Suprapubic skin (tissue), 4 donors: ENCODE measurements at regions not wholly inside any gene's neighbourhood (a gene's known extent, or its start where the extent isn't known, plus 50 kb on each side); places are given as distances from the start of the nearest gene placed in this dataset.

ENCODE experiments used
- POLR2A ChIP-seq, 2 donors: fragments of 450-650 bp; IDR thresholded peaks; one replicate each; pipeline ENCODE4 v1.6.1; 2017; ENCODE audit warnings: antibody characterized with exemption in 2 of 2, mild to moderate bottlenecking in 2 of 2, moderate library complexity in 2 of 2
- POLR2AphosphoS5 ChIP-seq, 3 donors: sonication (generic); formaldehyde crosslinking; IDR thresholded peaks; one replicate each; pipeline ENCODE4 v1.6.1; 2017; ENCODE audit warnings: antibody characterized with exemption in 3 of 3
- TF ChIP-seq, protein P1 (sequence below), 2 donors: fragments of 200-600 bp in 1 of 2; fragments of 450-650 bp in 1 of 2; sonication (generic) in 1 of 2; IDR thresholded peaks; one replicate each; pipeline ENCODE4 v1.5.1; 2016 to 2019; ENCODE audit warnings: antibody characterized with exemption in 2 of 2, mild to moderate bottlenecking in 1 of 2, moderate library complexity in 1 of 2

DNA sequence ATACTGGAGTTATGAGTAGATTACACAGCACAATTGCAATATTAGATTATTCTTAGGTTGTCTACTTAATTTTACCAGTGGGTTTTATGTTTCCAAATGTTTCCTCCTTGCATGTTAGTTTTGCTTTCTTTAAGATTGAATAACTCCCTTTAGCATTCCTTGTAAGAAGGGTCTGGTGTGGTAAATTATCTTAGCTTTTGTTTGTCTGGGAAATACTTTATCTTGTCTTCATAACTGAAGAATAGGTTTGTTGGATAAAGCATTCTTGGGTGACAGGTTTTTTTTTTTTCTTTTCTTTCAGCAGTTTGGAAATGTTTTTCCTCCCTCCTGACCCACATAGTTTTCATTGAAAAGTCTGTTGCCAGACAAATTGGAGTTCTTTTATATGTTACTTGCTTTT, 531.1 kb downstream of the ANXA1 start:
- TF ChIP-seq POLR2AphosphoS5 (IDR thresholded peaks at IDR 0.05): no peak
- TF ChIP-seq, protein P1, sequence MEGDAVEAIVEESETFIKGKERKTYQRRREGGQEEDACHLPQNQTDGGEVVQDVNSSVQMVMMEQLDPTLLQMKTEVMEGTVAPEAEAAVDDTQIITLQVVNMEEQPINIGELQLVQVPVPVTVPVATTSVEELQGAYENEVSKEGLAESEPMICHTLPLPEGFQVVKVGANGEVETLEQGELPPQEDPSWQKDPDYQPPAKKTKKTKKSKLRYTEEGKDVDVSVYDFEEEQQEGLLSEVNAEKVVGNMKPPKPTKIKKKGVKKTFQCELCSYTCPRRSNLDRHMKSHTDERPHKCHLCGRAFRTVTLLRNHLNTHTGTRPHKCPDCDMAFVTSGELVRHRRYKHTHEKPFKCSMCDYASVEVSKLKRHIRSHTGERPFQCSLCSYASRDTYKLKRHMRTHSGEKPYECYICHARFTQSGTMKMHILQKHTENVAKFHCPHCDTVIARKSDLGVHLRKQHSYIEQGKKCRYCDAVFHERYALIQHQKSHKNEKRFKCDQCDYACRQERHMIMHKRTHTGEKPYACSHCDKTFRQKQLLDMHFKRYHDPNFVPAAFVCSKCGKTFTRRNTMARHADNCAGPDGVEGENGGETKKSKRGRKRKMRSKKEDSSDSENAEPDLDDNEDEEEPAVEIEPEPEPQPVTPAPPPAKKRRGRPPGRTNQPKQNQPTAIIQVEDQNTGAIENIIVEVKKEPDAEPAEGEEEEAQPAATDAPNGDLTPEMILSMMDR (IDR thresholded peaks at IDR 0.05): no peak
- TF ChIP-seq POLR2A (IDR thresholded peaks at IDR 0.05): no peak
